GM18507 (cell line): ENCODE measurements at regions not wholly inside any gene's neighbourhood (a gene's known extent, or its start where the extent isn't known, plus 50 kb on each side); places are given as distances from the start of the nearest gene placed in this dataset.
"Not testable (repeated sequence)": the region's sequence is repeated elsewhere in the genome, so short reads cannot be mapped to it uniquely, and the experiment has no call there.

Source experiments
- DNase-seq: peaks from one replicate; pipeline ENCODE4 v3.0.0; 2011; ENCODE audit warnings: low read depth; ENCODE audit not compliant: insufficient read length; ENCODE audit errors: extremely low spot score
- FAIRE-seq: peaks from 2 replicates; lab custom pipeline; 2011; peaks lifted over from hg19 to GRCh38; lab: Jason Lieb, UNC

GRCh38 chr5:67902497-67902830 lies 313.1 kb upstream of the PIK3R1 start:
- FAIRE-seq = no peak
- DNase-seq = no peak

GRCh38 chr5:67901814-67902496 lies 313.6 kb upstream of the PIK3R1 start:
- FAIRE-seq (no peak), DNase-seq (no peak)

DNA sequence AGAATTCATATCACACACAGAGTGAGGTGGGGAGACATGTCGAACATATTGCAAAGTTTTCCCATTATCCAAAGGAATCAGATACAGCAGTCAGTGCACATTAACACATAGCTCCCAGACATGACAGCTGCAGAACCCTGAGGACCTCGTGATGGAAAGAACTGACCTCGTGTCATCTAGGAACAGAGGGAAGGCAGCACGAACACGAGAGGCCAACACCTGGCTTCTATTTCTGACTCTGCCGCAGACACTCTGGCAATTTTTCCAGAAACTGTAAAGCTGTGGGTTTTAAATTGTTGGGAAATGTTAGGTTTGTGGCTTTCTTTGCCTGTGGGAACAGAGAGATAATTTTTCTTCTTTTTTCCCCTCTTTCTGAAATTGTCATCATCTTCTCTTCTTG lies 315.0 kb upstream of the PIK3R1 start:
- DNase-seq (no peak), FAIRE-seq (no peak)

DNA sequence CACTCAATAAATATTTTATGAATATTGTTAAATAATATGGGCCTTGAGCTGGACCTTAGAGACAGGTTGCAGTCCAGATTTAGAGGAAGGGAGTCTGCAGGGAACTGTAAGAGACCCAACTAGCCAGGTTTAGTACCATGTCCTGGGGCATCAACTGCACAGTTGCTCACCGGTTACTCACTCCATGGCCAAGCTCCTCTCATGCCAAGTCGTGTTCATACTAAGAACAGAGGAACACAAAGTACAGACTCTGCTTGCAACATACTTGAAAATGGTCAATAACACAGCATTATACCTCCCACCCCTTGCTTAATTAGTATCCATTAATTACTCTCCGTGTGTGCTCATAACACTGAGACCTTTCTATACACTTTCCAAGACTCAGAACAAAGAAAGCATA lies 317.6 kb upstream of the PIK3R1 start:
- DNase-seq (no peak), FAIRE-seq (no peak)

DNA sequence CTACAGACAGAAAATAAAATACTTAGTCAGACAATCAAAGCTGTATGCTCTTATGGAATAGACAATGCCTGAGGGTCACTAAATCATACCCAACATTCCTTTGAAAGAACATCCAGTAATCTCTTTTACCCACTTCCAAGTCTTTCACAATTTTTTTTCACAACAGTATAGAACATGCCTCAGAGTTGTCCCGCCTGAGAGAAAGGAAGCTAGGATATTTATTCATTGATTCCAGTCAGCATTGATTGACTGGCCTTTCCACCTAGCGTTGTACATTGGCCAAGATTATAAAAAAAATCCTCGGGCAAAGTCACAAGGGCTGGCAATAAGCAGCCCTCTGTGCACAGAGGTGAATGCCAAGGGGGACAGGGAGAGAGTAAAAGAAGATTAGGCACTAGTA lies 318.1 kb upstream of the PIK3R1 start:
- FAIRE-seq = no peak
- DNase-seq = no peak

DNA sequence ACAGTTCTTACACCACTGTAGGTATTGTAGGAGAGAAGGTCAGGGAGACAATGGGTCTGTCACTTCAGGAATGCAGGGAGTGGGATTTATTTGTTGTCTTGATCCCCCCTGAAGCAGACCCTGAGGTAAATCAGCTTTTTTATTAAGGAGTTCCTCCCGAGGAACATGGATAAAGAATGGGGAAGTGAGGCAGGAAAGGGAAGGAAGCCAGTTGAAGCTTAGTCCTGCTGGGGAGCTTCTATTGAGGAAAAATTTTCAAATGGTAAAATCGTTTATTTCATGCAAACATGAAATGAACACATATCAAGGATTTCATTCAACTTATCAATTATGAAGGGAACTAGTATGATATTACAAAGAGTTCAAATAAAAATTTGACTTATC lies 318.6 kb upstream of the PIK3R1 start:
- DNase-seq (no peak), FAIRE-seq (no peak)

- DNase-seq (no peak), FAIRE-seq (no peak)
Measured at GRCh38 chr5:67896311-67896929, 319.1 kb upstream of the PIK3R1 start.

GRCh38 chr5:67889870-67890269 lies 325.7 kb upstream of the PIK3R1 start:
- not testable (repeated sequence) for DNase-seq, FAIRE-seq

GRCh38 chr5:67887748-67888161 lies 327.8 kb upstream of the PIK3R1 start:
- DNase-seq (no peak), FAIRE-seq (no peak)

DNA sequence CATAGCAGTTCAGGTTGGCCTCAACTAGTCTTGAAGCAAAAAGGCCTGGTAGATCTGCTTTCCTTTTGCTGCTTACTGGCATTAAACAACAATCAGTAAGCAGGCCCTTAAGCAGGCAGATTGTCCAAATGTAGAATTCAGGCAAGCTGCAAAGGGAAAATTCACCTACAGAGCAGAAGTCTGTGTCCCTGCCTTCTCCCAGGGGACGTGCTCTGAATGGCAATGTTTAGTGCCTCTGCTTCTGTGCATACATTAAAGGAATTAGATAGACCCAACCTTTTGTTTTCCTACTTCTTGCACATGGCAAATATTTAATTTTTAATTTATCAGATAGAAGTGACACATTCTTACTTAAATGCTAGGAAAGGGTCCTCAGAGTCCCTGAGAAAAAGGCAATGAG lies 328.8 kb upstream of the PIK3R1 start:
- FAIRE-seq (no peak), DNase-seq (no peak)

DNA sequence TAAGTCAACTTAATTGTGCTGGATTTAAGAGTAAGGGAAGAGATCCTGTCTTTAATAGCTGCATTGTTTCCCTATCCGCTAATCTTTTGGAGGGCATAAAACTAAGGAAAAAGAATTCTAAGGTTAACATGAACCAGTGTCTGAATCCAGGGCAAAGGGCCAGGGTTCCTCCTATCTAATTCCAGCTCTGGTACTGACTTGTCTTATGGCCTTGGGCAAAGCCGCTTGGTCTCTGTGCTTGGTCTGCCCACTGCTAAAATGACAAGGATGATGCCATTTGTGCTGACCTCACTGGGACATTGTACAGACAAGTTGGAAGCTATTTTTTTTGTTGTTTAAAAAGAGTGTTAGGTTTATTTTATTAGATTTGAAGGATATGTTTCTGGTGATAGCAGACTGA lies 334.7 kb upstream of the PIK3R1 start:
- DNase-seq = no peak
- FAIRE-seq = no peak

DNA sequence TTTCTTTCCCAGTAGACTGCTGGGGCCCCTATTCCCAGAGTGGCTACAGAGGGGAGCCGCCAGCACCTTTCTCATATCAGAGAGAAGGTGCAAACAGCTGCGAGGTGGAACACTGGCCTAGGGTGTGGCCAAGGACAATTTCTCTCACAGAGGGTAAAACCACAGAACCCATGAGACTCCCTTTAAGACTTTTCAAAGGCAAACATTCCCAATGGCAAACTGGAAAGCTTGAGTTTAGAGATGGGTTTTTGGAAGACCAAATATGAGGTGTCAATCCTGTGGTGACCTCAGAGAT lies 335.1 kb upstream of the PIK3R1 start:
- DNase-seq (no peak), FAIRE-seq (no peak)

DNA sequence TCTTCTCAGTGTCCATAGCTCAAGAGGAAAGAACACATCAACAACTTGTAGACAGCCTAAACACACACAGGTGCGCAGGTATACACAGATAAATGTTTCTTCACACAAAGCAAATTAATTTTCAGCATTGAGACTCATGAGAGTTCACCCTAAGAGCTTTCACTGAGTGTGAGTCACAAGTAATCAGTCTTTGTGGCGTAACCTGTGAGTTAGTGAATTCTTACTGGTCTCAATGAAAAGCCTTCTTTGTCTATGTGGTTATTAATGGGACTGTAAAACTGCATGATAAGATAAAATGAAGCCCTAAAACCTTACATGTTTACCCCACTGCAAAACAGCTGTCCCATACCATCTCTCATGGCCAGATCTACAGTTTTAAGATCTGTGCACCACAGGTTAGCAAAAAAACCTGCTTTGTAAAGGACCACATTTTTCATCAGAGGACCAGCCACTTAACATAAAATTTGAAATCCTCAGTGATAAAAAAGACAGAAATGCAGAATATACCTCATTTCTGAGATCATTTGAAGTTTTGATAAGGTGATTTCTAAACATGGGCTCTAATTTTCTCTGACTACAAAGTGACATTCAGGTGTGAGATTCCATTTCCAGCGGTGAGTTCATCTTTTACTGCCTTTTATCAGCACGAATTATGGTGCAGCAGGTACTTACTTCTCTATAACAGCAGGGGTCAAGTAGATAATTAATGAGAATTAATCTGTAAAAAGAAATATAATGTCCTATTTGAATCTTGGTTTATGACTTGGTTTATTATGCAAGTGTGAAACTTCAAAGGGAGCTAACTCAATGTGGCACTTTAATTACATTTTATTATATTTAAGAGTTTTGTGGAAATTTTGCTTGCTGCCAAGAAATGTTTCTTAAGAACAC lies 335.7 kb upstream of the PIK3R1 start:
- FAIRE-seq (no peak), DNase-seq (no peak)

DNA sequence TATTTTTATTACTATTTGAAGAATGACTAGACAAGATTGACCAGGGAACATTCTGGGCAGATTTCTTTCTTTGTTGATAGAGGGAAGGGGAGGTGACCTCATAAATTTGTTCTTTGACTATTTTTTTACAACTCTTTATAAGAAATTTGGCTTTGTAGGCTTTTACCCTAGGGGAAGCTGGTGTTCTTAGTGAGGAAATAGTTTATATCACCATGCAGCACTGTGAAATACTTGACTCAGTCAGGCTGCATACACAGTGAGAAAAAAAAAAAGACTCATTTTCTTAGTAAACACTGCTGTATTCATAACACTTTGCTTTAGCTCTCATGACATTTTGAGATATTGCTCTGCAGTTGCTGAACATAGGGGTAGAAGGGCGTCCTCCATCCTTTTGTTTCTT lies 336.6 kb upstream of the PIK3R1 start:
- FAIRE-seq (no peak), DNase-seq (no peak)

DNA sequence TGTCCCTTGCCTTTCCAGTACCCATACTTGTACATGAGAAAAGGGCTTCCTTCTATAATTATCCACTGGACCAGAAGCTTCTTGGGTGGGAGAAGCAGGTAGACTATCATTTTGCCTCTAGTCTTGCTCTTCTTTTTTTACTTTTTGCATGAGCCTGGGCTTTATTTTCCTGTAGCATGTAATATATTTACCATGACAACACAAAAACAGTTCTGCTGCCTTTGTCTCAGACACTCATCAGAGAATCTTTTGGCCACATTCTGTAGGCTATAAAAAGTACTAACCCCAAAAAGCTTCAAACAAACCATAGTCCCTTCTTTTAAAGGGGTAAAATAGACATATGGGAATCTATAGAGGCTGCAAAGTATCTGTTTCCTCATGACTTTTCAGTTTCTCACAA lies 339.2 kb upstream of the PIK3R1 start:
- FAIRE-seq (no peak), DNase-seq (no peak)

DNA sequence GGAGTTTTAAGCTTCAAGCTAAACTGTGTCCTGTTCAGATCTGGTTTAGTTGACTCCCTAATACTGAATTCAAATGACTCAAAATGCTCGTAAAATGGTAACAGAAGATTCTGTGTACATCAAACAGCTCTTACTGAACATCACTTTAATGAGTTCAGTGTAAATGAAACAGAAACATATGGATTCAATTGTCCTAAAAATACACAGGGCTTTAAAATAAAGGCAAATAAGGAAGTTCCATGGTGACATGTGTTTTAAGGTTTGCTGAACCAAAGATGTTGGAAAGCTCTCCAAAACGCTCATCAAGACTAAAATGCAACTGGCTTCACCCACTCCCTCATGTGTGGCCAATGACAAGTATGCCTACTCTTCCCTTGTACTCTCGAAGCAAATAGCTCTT lies 340.0 kb upstream of the PIK3R1 start:
- no peak for FAIRE-seq
- DNase-seq = no peak

DNA sequence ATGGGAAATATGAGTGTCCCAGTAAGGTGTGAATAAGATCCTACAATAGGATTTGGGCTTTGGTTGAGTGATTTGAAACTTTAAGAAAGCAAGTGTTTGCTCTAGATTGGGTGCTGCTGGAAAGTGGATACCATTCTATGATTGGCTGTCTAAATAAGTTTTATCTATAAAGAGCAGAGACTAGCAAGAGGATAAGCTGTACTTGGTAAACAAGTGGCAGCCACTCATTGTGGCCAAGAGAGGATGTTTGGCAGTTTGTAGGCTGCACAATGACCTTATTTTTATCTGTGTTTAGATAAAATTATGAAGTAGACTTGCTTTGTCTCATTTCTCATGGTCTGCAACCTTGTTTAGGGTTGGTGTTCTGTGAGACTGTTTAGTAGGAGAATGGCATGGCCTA lies 341.6 kb upstream of the PIK3R1 start:
- no peak for FAIRE-seq

DNA sequence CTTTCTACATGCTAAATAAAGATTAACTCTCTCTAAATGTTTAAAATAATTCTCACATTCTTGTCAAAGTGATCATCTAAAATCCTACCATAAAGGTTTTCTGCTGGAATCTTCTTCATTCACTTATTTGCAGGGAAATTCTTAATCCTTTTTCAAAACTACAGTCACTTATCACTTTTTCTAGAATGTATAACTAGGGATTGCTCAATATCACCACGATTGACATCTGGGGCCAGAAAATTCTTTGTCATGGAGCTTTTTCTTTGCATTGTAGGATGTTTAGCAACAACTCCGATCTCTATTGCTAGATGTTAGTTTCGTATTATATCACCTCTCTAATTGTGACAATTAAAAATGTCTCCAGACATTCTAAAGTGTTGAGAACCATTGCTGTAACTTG lies 344.9 kb upstream of the PIK3R1 start:
- no peak for FAIRE-seq

More for the DNA sequence above, 341.6 kb upstream of the PIK3R1 start:
- DNase-seq = no peak

GRCh38 chr5:67864335-67864734 lies 351.2 kb upstream of the PIK3R1 start:
- FAIRE-seq, DNase-seq: not testable (repeated sequence)

More for the DNA sequence above, 344.9 kb upstream of the PIK3R1 start:
- DNase-seq = no peak

DNA sequence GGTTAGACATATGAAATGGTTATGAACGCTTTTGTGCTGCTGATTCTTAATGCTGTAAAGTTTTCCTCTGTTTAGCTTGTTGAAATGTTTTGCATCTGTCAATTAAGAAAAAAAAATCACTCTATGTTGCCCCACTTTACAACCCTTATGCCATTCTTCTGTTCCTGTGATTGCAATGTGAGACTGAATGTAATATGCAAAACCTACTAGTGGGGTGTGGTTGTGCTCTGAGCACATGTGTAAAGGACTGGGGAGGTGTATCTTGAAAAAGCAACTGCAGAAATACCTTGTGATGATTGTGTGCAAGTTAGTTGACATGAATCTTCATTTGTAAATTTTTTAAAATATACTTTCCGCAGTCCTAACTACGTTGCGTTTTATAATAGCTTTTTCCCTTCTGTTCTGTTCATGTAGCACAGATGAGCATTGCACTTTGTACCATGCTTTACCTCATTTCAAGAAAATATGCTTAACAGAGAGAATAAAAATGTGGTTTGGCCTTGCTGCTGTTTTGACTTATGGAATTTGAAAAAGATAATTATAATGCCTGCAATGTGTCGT lies 357.0 kb upstream of the PIK3R1 start:
- no peak for DNase-seq
- no peak for FAIRE-seq

DNA sequence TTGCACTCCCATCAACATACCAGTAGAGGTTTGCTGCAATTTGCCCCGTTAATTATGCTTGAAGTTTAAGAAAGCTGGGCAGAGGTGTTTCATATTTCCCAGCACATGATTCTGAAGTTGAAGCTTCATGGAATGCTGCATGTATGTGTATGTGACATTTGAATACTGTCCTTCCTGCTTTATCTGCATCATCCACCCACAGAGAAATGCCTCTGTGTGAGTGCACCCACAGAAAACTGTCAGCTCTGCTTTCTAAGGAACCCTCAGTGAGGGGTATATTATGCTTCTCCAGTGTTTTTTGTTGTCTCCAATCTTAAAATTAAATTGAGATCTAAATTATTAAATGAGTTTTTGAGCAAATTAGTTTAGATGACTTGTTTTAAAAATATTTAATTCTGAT lies 358.1 kb upstream of the PIK3R1 start:
- DNase-seq = no peak
- no peak for FAIRE-seq
